SK-N-SH (cell line): ENCODE measurements at regions not wholly inside any gene's neighbourhood (a gene's known extent, or its start where the extent isn't known, plus 50 kb on each side); places are given as distances from the start of the nearest gene placed in this dataset.

ENCODE experiments used
- CTCF ChIA-PET: fragments of 300-600, 350-600 bp; formaldehyde crosslinking; extraction: SDS; loops from one replicate; lab custom pipeline; 2021; lab: Yijun Ruan, JAX
- POLR2A ChIA-PET: fragments of 350-600 bp; sonication (Branson Sonifier 250); formaldehyde crosslinking; extraction: SDS; loops from one replicate; lab custom pipeline; 2020; ENCODE audit warnings: antibody characterized with exemption, inconsistent platforms; lab: Yijun Ruan, JAX
- DNase-seq: peaks from one replicate; pipeline ENCODE4 v3.0.0; 2012
- H2AFZ ChIP-seq: fragments of 200-600 bp; sonication (generic); 2 replicates; pipeline ENCODE4 v1.8.1; 2016; ENCODE audit warnings: antibody characterized with exemption, mild to moderate bottlenecking, low read depth
- H3F3A ChIP-seq: fragments of 200-600 bp; sonication (generic); replicated peaks from 2 replicates; pipeline ENCODE3; 2016; ENCODE audit warnings: antibody characterized with exemption, mild to moderate bottlenecking; ENCODE audit not compliant: insufficient read depth
- H3K27ac ChIP-seq, 2 experiments: fragments of 200-500 bp in 1 of 2; fragments of 200-600 bp in 1 of 2; sonication (Bioruptor generic) in 1 of 2; sonication (generic), shearing (Covaris generic) in 1 of 2; 2 replicates each; pipeline versions ENCODE4 v1.5.1 to v1.6.1; 2014 to 2016; ENCODE audit warnings: low read depth in 2 of 2, inconsistent platforms in 1 of 2, low read length in 1 of 2, mild to moderate bottlenecking in 1 of 2, mixed read lengths in 1 of 2
- H3K27me3 ChIP-seq: fragments of 200-600 bp; sonication (generic), shearing (Covaris generic); 2 replicates; pipeline ENCODE4 v1.6.1; 2016; ENCODE audit warnings: mixed run types; ENCODE audit not compliant: insufficient read depth
- H3K36me3 ChIP-seq, 2 experiments: fragments of 200-500 bp in 1 of 2; fragments of 200-600 bp in 1 of 2; sonication (Bioruptor generic) in 1 of 2; sonication (generic) in 1 of 2; replicated peaks in 1 of 2; 2 replicates each; pipeline versions ENCODE3 to v1.5.1; 2014 to 2016; ENCODE audit warnings: low read length in 1 of 2, mild to moderate bottlenecking in 1 of 2; ENCODE audit not compliant: insufficient read depth in 2 of 2, control insufficient read depth in 1 of 2
- H3K4me1 ChIP-seq, 2 experiments: fragments of 200-500 bp in 1 of 2; fragments of 200-600 bp in 1 of 2; sonication (Bioruptor generic) in 1 of 2; sonication (generic), shearing (Covaris generic) in 1 of 2; 2 replicates each; pipeline versions ENCODE4 v1.5.1 to v1.6.1; 2014 to 2016; ENCODE audit warnings: low read depth in 1 of 2, low read length in 1 of 2, mixed run types in 1 of 2; ENCODE audit not compliant: insufficient read depth in 2 of 2, control insufficient read depth in 1 of 2
- H3K4me2 ChIP-seq: fragments of 200-600 bp; sonication (generic), shearing (Covaris generic); 2 replicates; pipeline ENCODE4 v1.6.1; 2017; ENCODE audit warnings: mixed run types
- H3K4me3 ChIP-seq, 2 experiments: fragments of 200-500 bp in 1 of 2; fragments of 200-600 bp in 1 of 2; sonication (Bioruptor generic) in 1 of 2; sonication (generic), shearing (Covaris generic) in 1 of 2; 2 replicates each; pipeline versions ENCODE4 v1.5.1 to v1.8.1; 2014 to 2016; ENCODE audit warnings: low read depth in 2 of 2, inconsistent platforms in 1 of 2, low read length in 1 of 2, mild to moderate bottlenecking in 1 of 2, mixed read lengths in 1 of 2, moderate library complexity in 1 of 2
- H3K79me2 ChIP-seq: fragments of 200-600 bp; sonication (generic); 2 replicates; pipeline ENCODE4 v1.8.1; 2017; ENCODE audit warnings: mild to moderate bottlenecking; ENCODE audit not compliant: insufficient read depth
- H3K9ac ChIP-seq: fragments of 200-600 bp; sonication (generic); 2 replicates; pipeline ENCODE4 v1.6.1; 2017; ENCODE audit warnings: mixed run types
- H3K9me2 ChIP-seq: fragments of 200-600 bp; sonication (generic); 2 replicates; pipeline ENCODE4 v1.6.1; 2017; ENCODE audit warnings: mixed run types
- H3K9me3 ChIP-seq: fragments of 200-600 bp; sonication (generic); 2 replicates; pipeline ENCODE4 v1.6.1; 2017; ENCODE audit warnings: mixed run types, mild to moderate bottlenecking, moderate library complexity
- H4K20me1 ChIP-seq: fragments of 200-600 bp; sonication (generic); 2 replicates; pipeline ENCODE4 v1.6.1; 2017; ENCODE audit warnings: mild to moderate bottlenecking, mixed run types; ENCODE audit not compliant: insufficient read depth
- ELF1 ChIP-seq: IDR thresholded peaks from 2 replicates; pipeline ENCODE4 v1.4.0; 2012
- EP300 ChIP-seq, 2 experiments: IDR thresholded peaks; 2 replicates each; pipeline versions ENCODE4 v1.4.0 to v1.6.1; 2012; ENCODE audit warnings: borderline replicate concordance in 1 of 2, low read depth in 1 of 2, low read length in 1 of 2
- EZH2phosphoT487 ChIP-seq: fragments of 200-600 bp; sonication (generic); IDR thresholded peaks from 2 replicates; pipeline ENCODE4 v1.6.1; 2017; ENCODE audit warnings: low read depth, mixed run types, mild to moderate bottlenecking, antibody characterized with exemption, moderate library complexity, borderline replicate concordance
- FOSL2 ChIP-seq: IDR thresholded peaks from 2 replicates; pipeline ENCODE4 v1.4.0; 2012; ENCODE audit warnings: low read depth, mild to moderate bottlenecking, moderate library complexity, borderline replicate concordance
- FOXJ3 ChIP-seq: sonication (generic); formaldehyde crosslinking; IDR thresholded peaks from 2 replicates; pipeline ENCODE4 v1.5.1; 2020; ENCODE audit warnings: mild to moderate bottlenecking, missing genetic modification reagents
- GABPA ChIP-seq: IDR thresholded peaks from 2 replicates; pipeline ENCODE4 v1.4.0; 2012; ENCODE audit warnings: low read depth, mild to moderate bottlenecking
- JUND ChIP-seq: IDR thresholded peaks from 2 replicates; pipeline ENCODE4 v1.4.0; 2012
- MAX ChIP-seq: IDR thresholded peaks from 2 replicates; pipeline ENCODE4 v1.4.0; 2012; ENCODE audit warnings: low read depth
- MEF2A ChIP-seq: IDR thresholded peaks from 2 replicates; pipeline ENCODE4 v1.4.0; 2012; ENCODE audit warnings: low read depth, borderline replicate concordance
- NRF1 ChIP-seq: IDR thresholded peaks from 2 replicates; pipeline ENCODE4 v1.6.1; 2012; ENCODE audit warnings: low read depth, mild to moderate bottlenecking, low read length
- POLR2AphosphoS5 ChIP-seq: IDR thresholded peaks from 2 replicates; pipeline ENCODE4 v1.6.1; 2012; ENCODE audit warnings: low read depth, low read length
- RFX5 ChIP-seq: IDR thresholded peaks from 2 replicates; pipeline ENCODE4 v1.6.1; 2012; ENCODE audit warnings: mild to moderate bottlenecking, improper control_type of control experiment, low read length
- RXRA ChIP-seq: IDR thresholded peaks from 2 replicates; pipeline ENCODE4 v1.4.0; 2012; ENCODE audit warnings: low read depth, mild to moderate bottlenecking, borderline replicate concordance
- SMC3 ChIP-seq: IDR thresholded peaks from 2 replicates; pipeline ENCODE4 v1.6.1; 2012; ENCODE audit warnings: low read depth, low read length, improper control_type of control experiment
- TEAD4 ChIP-seq: IDR thresholded peaks from 2 replicates; pipeline ENCODE4 v1.4.0; 2012; ENCODE audit warnings: mild to moderate bottlenecking, borderline replicate concordance; ENCODE audit not compliant: insufficient read depth
- WGBS: methylation state at CpG from one replicate; pipeline ENCODE4 v1.1.6; 2017; ENCODE audit warnings: low lambda C conversion rate; 5-methylcytosine and 5-hydroxymethylcytosine counted together
- TF ChIP-seq, protein P1 (sequence below): IDR thresholded peaks from 2 replicates; pipeline ENCODE4 v1.4.0; 2012; ENCODE audit warnings: low read depth, borderline replicate concordance
- TF ChIP-seq, protein P2 (sequence below): fragments of 200-600 bp; sonication (generic); IDR thresholded peaks from 2 replicates; pipeline ENCODE4 v1.6.1; 2017; ENCODE audit warnings: antibody characterized with exemption, mild to moderate bottlenecking, moderate library complexity
- TF ChIP-seq, protein P3 (sequence below): fragments of 150-350 bp; IDR thresholded peaks from 2 replicates; pipeline ENCODE4 v1.6.1; 2017; ENCODE audit warnings: antibody characterized with exemption, low read length, low read depth, borderline replicate concordance

GRCh38 chrX:155682834-155683233, 70.1 kb upstream of the TMLHE start:
- 1% methylated on average over 2 of the region's 2 CpGs for WGBS
- H3F3A ChIP-seq: no peaks in the 10 kb centered on the region
- H3K4me1 ChIP-seq: no peaks in the 10 kb centered on the region
- no peak overlapping the region for H3K27ac ChIP-seq
- no peaks in the 10 kb centered on the region for H3K27me3 ChIP-seq
- TF ChIP-seq POLR2AphosphoS5 (no peak), EZH2phosphoT487 (no peak), GABPA (no peak), RFX5 (no peak), RXRA (no peak), MEF2A (no peak), NRF1 (no peak), FOSL2 (no peak), EP300 (IDR thresholded peaks at IDR 0.05; ENCODE audit: borderline replicate concordance in 1 of 2, low read depth in 1 of 2, low read length in 1 of 2) (no peak), MAX (no peak)
- TF ChIP-seq, protein P1, sequence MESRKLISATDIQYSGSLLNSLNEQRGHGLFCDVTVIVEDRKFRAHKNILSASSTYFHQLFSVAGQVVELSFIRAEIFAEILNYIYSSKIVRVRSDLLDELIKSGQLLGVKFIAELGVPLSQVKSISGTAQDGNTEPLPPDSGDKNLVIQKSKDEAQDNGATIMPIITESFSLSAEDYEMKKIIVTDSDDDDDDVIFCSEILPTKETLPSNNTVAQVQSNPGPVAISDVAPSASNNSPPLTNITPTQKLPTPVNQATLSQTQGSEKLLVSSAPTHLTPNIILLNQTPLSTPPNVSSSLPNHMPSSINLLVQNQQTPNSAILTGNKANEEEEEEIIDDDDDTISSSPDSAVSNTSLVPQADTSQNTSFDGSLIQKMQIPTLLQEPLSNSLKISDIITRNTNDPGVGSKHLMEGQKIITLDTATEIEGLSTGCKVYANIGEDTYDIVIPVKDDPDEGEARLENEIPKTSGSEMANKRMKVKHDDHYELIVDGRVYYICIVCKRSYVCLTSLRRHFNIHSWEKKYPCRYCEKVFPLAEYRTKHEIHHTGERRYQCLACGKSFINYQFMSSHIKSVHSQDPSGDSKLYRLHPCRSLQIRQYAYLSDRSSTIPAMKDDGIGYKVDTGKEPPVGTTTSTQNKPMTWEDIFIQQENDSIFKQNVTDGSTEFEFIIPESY: no peak
- DNase-seq: no peak
- H3K9ac ChIP-seq: no peak overlapping the region
- H3K4me3 ChIP-seq: no peak overlapping the region
- no peak overlapping the region for H3K4me2 ChIP-seq
- H3K36me3 ChIP-seq: no peaks in the 10 kb centered on the region
- ChIA-PET POLR2A (no interaction called here), CTCF (no interaction called here)
- H4K20me1 ChIP-seq: no peaks in the 10 kb centered on the region
- no peaks in the 10 kb centered on the region for H3K9me2 ChIP-seq
- no peaks in the 10 kb centered on the region for H3K79me2 ChIP-seq
- no peak overlapping the region for H2AFZ ChIP-seq
- no peaks in the 10 kb centered on the region for H3K9me3 ChIP-seq

DNA sequence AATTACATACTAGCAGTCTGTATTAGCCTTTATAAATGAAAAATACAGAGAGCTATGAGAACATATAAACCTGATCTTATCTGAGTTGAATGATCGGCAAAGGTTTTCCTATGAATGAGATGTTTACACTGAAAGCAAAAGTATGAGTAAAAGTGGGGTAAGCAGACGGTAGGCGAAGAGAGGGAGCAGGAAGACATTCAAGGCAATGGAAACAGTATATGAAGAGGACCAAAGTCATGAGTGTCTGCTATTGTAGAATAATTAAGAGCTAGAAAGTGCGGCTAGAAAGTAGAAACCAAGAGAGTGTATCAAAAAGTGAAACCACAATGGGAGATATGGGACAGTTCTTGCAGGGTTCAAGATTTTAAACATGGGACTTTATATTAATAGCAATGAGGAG, 67.0 kb upstream of the TMLHE start:
- no peak overlapping the region for H3K4me3 ChIP-seq
- H3K9me2 ChIP-seq: no peaks in the 10 kb centered on the region
- H3K27ac ChIP-seq: no peak overlapping the region
- WGBS: 13% methylated on average over 4 of the region's 4 CpGs
- no peak for DNase-seq
- POLR2A ChIA-PET: no interaction called here
- H3K27me3 ChIP-seq: no peaks in the 10 kb centered on the region
- no peak overlapping the region for H3K4me2 ChIP-seq
- no peak for TF ChIP-seq TEAD4
- TF ChIP-seq, all 33 proteins: peak for 0
- Histone ChIP-seq H3K79me2 (no peaks in the 10 kb centered on the region), H2AFZ (no peak overlapping the region), H3K4me1 (no peaks in the 10 kb centered on the region), H3F3A (no peaks in the 10 kb centered on the region), H3K36me3 (no peaks in the 10 kb centered on the region), H3K9me3 (no peaks in the 10 kb centered on the region), H3K9ac (no peak overlapping the region), H4K20me1 (no peaks in the 10 kb centered on the region)
- CTCF ChIA-PET: no interaction called here

- no peak for DNase-seq
- CTCF ChIA-PET: no interaction called here
- no peaks in the 10 kb centered on the region for H4K20me1 ChIP-seq
- no peak overlapping the region for H3K9ac ChIP-seq
- H2AFZ ChIP-seq: no peak overlapping the region
- H3K4me2 ChIP-seq: no peak overlapping the region
- H3K36me3 ChIP-seq: no peaks in the 10 kb centered on the region
- no peaks in the 10 kb centered on the region for H3K4me1 ChIP-seq
- no peaks in the 10 kb centered on the region for H3K79me2 ChIP-seq
- no peaks in the 10 kb centered on the region for H3K9me2 ChIP-seq
- POLR2A ChIA-PET: no interaction called here
- no peak overlapping the region for H3K4me3 ChIP-seq
- H3K27ac ChIP-seq: no peak overlapping the region
- H3F3A ChIP-seq: no peaks in the 10 kb centered on the region
- no peaks in the 10 kb centered on the region for H3K27me3 ChIP-seq
- no peaks in the 10 kb centered on the region for H3K9me3 ChIP-seq
- TF ChIP-seq RFX5 (no peak), JUND (no peak), MEF2A (no peak), SMC3 (no peak), EZH2phosphoT487 (no peak), FOXJ3 (CRISPR knock-in tag) (no peak), RXRA (no peak), ELF1 (no peak), FOSL2 (no peak), MAX (no peak), TEAD4 (no peak)
- TF ChIP-seq, protein P2, sequence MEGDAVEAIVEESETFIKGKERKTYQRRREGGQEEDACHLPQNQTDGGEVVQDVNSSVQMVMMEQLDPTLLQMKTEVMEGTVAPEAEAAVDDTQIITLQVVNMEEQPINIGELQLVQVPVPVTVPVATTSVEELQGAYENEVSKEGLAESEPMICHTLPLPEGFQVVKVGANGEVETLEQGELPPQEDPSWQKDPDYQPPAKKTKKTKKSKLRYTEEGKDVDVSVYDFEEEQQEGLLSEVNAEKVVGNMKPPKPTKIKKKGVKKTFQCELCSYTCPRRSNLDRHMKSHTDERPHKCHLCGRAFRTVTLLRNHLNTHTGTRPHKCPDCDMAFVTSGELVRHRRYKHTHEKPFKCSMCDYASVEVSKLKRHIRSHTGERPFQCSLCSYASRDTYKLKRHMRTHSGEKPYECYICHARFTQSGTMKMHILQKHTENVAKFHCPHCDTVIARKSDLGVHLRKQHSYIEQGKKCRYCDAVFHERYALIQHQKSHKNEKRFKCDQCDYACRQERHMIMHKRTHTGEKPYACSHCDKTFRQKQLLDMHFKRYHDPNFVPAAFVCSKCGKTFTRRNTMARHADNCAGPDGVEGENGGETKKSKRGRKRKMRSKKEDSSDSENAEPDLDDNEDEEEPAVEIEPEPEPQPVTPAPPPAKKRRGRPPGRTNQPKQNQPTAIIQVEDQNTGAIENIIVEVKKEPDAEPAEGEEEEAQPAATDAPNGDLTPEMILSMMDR: no peak
- TF ChIP-seq, protein P3, sequence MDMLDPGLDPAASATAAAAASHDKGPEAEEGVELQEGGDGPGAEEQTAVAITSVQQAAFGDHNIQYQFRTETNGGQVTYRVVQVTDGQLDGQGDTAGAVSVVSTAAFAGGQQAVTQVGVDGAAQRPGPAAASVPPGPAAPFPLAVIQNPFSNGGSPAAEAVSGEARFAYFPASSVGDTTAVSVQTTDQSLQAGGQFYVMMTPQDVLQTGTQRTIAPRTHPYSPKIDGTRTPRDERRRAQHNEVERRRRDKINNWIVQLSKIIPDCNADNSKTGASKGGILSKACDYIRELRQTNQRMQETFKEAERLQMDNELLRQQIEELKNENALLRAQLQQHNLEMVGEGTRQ: no peak
These were observed 60.6 kb upstream of the TMLHE start for GRCh38 chrX:155673338-155673737.
